Stomach (tissue), 4 donors: ENCODE measurements at regions not wholly inside any gene's neighbourhood (a gene's known extent, or its start where the extent isn't known, plus 50 kb on each side); places are given as distances from the start of the nearest gene placed in this dataset.

Experiments used
- CTCF ChIP-seq, 7 experiments: fragments of 450-650 bp in 4 of 7; fragments of 200-600 bp in 3 of 7; sonication (generic) in 3 of 7; IDR thresholded peaks; one replicate each; pipeline ENCODE4 v1.5.1; 2016 to 2019; ENCODE audit warnings: antibody characterized with exemption in 7 of 7, control low read depth in 2 of 7, mild to moderate bottlenecking in 1 of 7
- EP300 ChIP-seq: sonication (generic); formaldehyde crosslinking; IDR thresholded peaks from one replicate; pipeline ENCODE4 v1.6.1; 2017; ENCODE audit warnings: antibody characterized with exemption
- POLR2A ChIP-seq, 4 donors: fragments of 450-650 bp; IDR thresholded peaks; one replicate each; pipeline ENCODE4 v1.6.1; 2016; ENCODE audit warnings: antibody characterized with exemption in 4 of 4, control low read depth in 2 of 4, mild to moderate bottlenecking in 1 of 4, moderate library complexity in 1 of 4
- POLR2AphosphoS5 ChIP-seq, 3 donors: sonication (generic); formaldehyde crosslinking; IDR thresholded peaks; one replicate each; pipeline ENCODE4 v1.6.1; 2016; ENCODE audit warnings: antibody characterized with exemption in 3 of 3

- TF ChIP-seq CTCF (IDR thresholded peaks at IDR 0.05) (no peak), POLR2A (IDR thresholded peaks at IDR 0.05) (no peak), EP300 (no peak), POLR2AphosphoS5 (IDR thresholded peaks at IDR 0.05) (no peak)
These were observed 1239.7 kb downstream of the C4orf33 start for GRCh38 chr4:130335417-130336194.
